ENCODE measurements at regions not wholly inside any gene's neighbourhood (a gene's known extent, or its start where the extent isn't known, plus 50 kb on each side); places are given as distances from the start of the nearest gene placed in this dataset.

DNA sequence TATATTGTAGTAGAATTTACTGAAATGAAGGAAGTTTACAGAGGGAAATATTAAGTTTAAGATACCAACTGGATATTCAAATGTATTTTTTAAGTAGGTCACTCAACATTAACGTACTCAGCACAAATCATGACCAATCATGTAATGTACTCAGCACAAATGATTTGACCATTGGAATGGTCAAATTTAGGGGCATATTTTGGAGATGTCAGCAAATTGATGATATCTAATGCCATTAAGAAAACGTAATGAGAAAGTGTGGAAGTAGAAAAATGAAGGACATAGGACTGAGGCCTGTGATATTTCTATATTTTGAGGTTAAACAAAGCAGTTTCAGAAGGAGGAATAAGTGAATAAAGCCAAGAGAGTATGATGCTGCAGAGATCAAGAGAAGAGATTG lies 334.8 kb downstream of the KIF2B start:
- Histone ChIP-seq H3K9me3 (no peaks in the 10 kb centered on the region), H3K4me1 (no peaks in the 10 kb centered on the region), H3K27ac (no peak overlapping the region), H3K27me3 (no peaks in the 10 kb centered on the region), H3K36me3 (no peaks in the 10 kb centered on the region), H3K4me3 (no peak overlapping the region)
- intact Hi-C loops (cut with DNase I; ENCODE audit: low total_unique reads), result no loop called here
- DNase-seq (ENCODE audit: low spot score in 2 of 2), result no peak
- TF ChIP-seq, protein P1, sequence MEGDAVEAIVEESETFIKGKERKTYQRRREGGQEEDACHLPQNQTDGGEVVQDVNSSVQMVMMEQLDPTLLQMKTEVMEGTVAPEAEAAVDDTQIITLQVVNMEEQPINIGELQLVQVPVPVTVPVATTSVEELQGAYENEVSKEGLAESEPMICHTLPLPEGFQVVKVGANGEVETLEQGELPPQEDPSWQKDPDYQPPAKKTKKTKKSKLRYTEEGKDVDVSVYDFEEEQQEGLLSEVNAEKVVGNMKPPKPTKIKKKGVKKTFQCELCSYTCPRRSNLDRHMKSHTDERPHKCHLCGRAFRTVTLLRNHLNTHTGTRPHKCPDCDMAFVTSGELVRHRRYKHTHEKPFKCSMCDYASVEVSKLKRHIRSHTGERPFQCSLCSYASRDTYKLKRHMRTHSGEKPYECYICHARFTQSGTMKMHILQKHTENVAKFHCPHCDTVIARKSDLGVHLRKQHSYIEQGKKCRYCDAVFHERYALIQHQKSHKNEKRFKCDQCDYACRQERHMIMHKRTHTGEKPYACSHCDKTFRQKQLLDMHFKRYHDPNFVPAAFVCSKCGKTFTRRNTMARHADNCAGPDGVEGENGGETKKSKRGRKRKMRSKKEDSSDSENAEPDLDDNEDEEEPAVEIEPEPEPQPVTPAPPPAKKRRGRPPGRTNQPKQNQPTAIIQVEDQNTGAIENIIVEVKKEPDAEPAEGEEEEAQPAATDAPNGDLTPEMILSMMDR (IDR thresholded peaks at IDR 0.05), result no peak
- TF ChIP-seq POLR2A (IDR thresholded peaks at IDR 0.05) (no peak), POLR2AphosphoS5 (IDR thresholded peaks at IDR 0.05) (no peak)

DNA sequence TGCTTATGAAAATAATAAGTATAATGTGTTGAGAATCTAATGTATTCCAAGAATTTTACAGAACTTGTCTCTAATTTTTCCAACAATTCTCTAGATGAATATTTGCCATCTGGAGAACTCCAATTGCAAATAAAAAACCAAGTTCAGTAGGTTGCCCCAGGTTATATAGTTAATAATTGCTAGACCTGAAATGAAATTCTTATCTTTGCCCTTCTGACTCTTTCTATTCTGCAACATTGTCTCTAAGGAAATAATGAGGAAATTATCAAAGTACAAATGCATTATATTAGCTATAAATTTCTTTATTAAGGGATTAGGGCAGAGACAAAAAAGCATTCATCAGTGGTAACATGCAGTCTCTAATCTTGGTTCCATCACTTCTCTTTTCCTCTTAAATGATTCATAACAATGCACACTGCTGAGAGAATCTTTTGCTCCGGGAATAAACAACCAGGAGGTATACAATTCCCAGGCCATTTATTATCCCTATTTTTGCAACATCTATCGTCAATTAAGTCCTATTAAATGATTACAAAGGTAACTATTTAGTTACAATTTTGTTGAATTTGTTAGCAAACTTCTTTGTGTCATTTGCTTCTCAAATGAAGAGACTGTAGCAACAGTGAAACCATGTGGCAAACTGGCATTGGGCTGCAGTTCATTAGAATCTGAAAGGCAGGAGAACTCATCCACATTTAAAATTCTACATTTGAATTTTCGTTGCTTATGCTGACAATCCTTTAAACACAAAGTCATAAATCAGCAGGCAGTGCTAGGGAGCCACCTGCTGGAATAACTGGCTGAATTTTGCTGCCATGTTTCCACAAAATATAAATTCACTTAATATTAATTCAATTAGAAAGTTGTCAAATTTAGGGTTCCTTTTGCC lies 349.6 kb downstream of the KIF2B start:
- intact Hi-C loops (cut with DNase I; ENCODE audit: low total_unique reads), result no loop called here
- no peak for DNase-seq (ENCODE audit: low spot score in 2 of 2)
- H3K4me1 ChIP-seq, result no peaks in the 10 kb centered on the region
- H3K4me3 ChIP-seq, result no peak overlapping the region
- TF ChIP-seq, protein P1 (IDR thresholded peaks at IDR 0.05), result peak in 1 of 3 donors; percentile 17
- no peak for TF ChIP-seq POLR2A (IDR thresholded peaks at IDR 0.05)
- no peaks in the 10 kb centered on the region for H3K9me3 ChIP-seq
- H3K36me3 ChIP-seq, result no peaks in the 10 kb centered on the region
- no peaks in the 10 kb centered on the region for H3K27me3 ChIP-seq
- no peak overlapping the region for H3K27ac ChIP-seq

DNA sequence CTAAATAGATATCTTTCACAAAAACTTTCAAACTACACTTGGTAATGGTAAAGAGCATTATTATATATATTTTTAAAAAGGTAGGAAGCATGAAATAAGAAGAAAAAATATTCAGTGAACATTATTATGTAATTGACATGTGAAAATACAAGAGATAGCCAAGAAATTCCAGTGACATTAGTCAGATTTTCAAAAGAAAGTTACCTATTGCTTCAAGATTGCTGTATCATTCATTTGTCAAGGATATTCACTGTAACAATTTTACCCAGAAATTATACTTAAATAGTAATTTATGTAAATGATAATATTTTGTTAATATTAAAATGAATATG lies 350.2 kb downstream of the KIF2B start:
- TF ChIP-seq POLR2AphosphoS5 (IDR thresholded peaks at IDR 0.05), result no peak
- TF ChIP-seq, protein P1 (IDR thresholded peaks at IDR 0.05), result no peak
- TF ChIP-seq POLR2A (IDR thresholded peaks at IDR 0.05), result no peak
- intact Hi-C loops (cut with DNase I; ENCODE audit: low total_unique reads), result no loop called here
- no peak for DNase-seq (ENCODE audit: low spot score in 2 of 2)
- H3K27ac ChIP-seq, result no peak overlapping the region
- no peaks in the 10 kb centered on the region for H3K36me3 ChIP-seq
- H3K4me1 ChIP-seq, result no peaks in the 10 kb centered on the region
- H3K9me3 ChIP-seq, result no peaks in the 10 kb centered on the region
- H3K4me3 ChIP-seq, result no peak overlapping the region
- no peaks in the 10 kb centered on the region for H3K27me3 ChIP-seq

DNA sequence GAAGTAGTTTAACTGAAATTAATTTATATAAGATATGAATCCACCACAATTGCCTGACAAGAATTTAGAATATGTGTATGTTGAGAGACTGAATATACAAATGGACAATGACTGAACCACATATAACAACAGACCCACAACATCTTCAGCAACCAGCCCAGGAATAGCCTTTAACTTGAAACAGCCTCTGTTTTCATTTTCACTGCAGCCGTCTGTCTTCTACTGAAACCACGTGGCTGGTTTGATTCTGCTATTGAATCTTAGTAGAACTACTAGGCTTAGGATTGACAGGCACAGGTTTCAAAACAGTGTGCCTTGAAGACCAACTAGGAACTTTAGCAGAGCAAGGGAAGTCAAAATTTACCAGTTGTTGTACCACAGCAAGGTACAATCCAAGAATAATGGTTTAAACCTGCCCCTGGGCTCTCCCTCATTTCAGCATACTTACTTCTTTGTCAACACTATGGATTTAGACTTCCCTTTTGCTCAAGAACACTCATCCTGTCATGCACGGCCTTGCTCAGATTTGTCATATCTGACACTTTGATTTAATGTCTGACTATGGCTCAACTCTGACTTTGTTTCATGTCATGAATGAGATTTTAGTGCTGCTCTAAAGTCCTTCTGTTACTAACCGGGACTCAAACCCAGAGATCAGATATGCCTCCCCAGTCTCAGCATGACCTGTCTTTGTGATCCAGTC lies 355.0 kb downstream of the KIF2B start:
- H3K9me3 ChIP-seq, result no peaks in the 10 kb centered on the region
- intact Hi-C loops (cut with DNase I; ENCODE audit: low total_unique reads), result no loop called here
- DNase-seq (ENCODE audit: low spot score in 2 of 2), result no peak
- H3K4me3 ChIP-seq, result no peak overlapping the region
- H3K4me1 ChIP-seq, result no peaks in the 10 kb centered on the region
- TF ChIP-seq, protein P1 (IDR thresholded peaks at IDR 0.05), result no peak
- TF ChIP-seq POLR2AphosphoS5 (IDR thresholded peaks at IDR 0.05), result no peak
- TF ChIP-seq POLR2A (IDR thresholded peaks at IDR 0.05), result no peak
- no peaks in the 10 kb centered on the region for H3K36me3 ChIP-seq
- no peak overlapping the region for H3K27ac ChIP-seq
- no peaks in the 10 kb centered on the region for H3K27me3 ChIP-seq

DNA sequence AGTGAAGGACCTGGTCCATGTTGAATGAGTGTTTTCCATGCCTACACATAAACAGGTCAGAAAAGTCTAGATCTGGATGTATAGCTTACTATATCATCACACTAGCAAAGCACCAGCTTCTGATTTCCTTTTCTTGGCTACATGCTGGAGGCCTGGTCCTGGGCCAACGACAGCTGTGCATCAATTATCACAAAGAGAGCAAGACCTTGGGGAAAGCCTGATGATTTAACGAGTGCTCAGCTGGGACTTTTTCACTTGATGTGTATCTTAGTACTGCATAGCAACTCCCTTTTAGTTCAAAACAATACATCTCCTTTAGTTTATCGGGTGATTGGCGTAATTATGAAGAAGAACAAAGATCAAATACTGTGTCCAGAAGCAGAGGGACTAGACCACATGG lies 358.2 kb downstream of the KIF2B start:
- Histone ChIP-seq H3K27me3 (no peaks in the 10 kb centered on the region), H3K4me3 (no peak overlapping the region), H3K36me3 (no peaks in the 10 kb centered on the region), H3K4me1 (no peaks in the 10 kb centered on the region), H3K9me3 (no peaks in the 10 kb centered on the region), H3K27ac (no peak overlapping the region)
- intact Hi-C loops (cut with DNase I; ENCODE audit: low total_unique reads), result no loop called here
- TF ChIP-seq POLR2AphosphoS5 (IDR thresholded peaks at IDR 0.05), result no peak
- TF ChIP-seq POLR2A (IDR thresholded peaks at IDR 0.05), result no peak
- TF ChIP-seq, protein P1 (IDR thresholded peaks at IDR 0.05), result no peak
- no peak for DNase-seq (ENCODE audit: low spot score in 2 of 2)
